GM18519 (cell line): ENCODE measurements at regions not wholly inside any gene's neighbourhood (a gene's known extent, or its start where the extent isn't known, plus 50 kb on each side); places are given as distances from the start of the nearest gene placed in this dataset.
"Not testable (repeated sequence)": the region's sequence is repeated elsewhere in the genome, so short reads cannot be mapped to it uniquely, and the experiment has no call there.

Experiments
- ATAC-seq: cut with Tn5 transposase; IDR thresholded peaks from one replicate; pipeline ENCODE4 v1.9.1; 2021; ENCODE audit warnings: mild to moderate bottlenecking, moderate library complexity; ENCODE audit not compliant: unreplicated experiment, low FRiP score

DNA sequence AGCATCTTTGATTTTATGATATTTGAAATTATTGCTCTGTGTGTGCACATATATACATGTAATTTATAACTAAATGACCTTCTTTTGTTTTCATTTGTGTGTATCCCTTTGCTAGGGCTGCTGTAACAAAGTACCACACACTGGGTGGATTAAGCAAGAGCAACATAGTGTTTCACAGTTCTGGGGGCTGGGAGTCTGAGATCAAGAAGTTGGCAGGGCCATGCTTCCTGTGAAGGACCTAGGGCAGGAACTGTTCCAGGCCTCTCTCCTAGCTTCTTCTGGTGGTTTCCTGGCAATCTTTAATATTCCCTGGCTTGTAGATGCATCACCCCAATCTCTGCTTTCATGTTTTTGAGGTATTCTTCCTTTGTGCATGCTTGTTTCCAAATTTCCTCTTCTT lies 1043.9 kb downstream of the TSN start:
- no peak for ATAC-seq

DNA sequence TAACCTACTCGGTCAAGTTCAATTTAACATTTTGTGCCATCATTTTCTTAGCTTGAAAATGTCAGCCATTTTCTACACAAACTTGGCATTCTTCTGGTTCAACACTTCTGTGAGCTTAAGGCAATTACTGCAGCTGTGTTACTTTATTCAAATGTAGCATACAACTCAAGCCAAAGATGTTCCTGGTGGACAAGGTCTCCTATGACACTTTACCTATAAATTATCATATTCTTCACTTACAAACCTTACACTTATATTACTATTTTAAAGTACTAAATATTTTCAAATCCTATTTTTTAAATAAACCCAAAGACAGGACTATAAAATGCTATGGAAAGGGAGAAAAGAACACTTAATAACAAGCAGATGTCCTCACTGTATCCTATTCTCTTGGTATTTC lies 1045.3 kb downstream of the TSN start:
- no peak for ATAC-seq

DNA sequence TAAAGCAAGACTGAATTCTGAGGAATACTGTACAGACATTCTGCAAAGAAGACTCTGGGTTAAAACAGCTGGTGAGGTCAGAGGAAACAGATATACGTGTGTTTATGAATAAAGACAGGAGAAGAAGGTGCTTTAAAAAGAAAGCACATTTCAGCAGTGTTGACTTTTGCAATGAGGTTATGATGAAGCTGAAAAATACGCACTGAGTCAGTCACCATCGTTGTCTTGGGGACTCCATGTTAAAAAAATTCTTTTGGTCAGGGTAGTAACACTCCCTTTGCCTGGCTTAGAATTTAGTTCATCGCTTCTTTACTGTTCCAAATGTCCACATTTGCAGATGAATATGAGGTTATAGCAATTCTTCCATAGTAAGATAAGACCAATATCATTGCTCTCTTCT lies 1049.0 kb downstream of the TSN start:
- ATAC-seq: no peak

DNA sequence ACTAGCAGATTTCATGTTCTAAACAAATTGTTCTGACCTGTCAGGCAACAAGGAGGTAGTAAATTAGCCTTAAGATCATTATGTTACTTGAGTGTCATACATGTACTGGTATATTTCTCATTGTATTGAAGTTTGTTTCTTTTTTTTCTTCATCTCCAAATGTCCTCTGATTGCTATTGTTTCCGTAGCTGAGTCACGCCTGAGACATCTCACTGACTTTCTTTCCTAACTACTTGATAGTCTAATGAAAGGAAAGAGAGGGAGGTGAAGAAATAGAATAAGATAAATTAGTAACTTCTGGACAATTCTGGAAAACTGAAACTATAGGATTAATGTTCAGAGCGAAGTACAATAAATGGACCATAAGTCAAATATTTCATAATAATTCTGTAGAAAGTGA lies 1049.9 kb downstream of the TSN start:
- ATAC-seq: no peak

DNA sequence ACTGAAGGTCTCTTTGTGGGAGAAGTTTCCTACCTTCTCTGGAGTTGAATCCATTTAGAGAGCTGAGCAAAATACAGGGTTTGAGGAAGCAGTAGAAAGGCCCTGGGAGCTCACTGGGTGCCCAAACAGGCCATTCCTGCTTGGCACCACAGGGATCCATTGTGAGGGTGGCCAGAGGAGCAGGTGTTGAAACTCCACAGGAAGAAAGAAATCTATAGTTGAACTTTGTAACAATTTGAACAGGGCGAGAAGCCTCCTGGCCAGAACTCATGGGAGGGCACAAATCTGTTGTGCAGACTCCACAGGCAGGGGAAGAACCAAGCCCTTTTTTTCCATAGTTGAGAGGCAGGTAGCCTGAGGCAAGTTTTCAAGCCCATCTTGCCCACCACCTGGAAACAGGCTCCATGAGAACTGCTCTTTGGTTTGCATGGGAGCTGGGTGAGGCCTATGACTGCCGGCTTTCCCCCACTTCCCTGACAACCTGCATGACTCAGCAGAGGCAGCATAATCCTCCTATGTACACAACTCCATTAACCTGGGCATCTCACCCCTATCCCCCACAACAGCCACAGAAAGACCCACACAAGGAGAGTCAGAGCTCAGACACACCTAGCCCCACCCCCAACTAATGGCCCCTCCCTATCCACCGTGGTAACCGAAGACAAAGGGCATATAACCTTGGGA lies 1053.0 kb downstream of the TSN start:
- no peak for ATAC-seq

DNA sequence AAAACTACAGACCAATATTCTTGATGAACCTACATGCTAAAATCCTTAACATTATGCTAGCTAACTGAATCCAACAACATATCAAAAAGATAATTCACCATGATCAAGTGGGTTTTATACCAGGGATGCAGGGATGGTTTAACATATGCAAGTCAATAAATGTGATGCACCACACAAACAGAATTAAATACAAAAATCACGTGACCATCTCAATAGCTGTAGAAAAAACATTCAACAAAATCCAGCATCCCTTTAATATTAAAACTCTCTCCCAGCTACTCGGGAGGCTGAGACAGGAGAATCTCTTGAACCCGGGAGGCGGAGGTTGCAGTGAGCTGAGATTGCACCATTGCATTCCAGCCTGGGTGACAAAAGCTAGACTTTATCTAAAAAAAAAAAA lies 1056.8 kb downstream of the TSN start:
- ATAC-seq: not testable (repeated sequence)

DNA sequence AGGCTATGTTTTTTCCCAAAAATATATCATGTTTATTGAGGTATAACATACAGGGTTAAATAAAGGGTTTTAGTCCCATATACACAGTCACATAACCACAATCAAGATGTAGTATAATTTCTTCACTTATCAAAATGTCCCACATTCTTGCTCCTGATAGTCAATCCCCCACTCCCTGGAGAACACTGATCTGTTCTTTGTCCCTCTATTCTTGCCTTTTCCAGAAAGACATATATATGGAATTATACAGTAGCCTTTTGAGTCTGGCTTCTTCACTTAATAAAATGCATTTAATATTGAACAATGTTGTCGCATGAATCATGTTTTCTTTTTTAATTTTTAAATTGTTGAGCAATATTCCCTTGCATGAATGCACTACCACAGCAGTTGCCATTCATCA lies 1059.7 kb downstream of the TSN start:
- no peak for ATAC-seq

DNA sequence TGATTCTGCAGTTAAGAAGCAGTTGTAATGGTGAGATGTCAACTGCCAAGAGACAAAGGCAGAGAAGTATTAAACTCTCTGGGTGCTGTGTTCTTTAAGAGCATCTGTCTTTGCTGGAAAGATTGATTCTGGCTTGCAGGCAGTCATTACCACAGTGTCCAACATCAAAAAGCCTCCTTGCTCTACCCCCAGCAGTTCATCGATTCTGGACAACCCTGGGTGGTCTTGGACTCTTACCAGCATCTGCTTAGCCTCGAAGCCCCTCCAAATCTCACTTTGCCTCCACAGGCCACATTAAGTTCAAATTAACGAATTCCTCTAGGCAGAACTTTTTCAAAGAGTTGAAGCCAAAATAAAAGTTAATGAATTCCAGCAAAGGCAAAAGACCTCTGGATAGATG lies 1061.4 kb downstream of the TSN start:
- no peak for ATAC-seq

DNA sequence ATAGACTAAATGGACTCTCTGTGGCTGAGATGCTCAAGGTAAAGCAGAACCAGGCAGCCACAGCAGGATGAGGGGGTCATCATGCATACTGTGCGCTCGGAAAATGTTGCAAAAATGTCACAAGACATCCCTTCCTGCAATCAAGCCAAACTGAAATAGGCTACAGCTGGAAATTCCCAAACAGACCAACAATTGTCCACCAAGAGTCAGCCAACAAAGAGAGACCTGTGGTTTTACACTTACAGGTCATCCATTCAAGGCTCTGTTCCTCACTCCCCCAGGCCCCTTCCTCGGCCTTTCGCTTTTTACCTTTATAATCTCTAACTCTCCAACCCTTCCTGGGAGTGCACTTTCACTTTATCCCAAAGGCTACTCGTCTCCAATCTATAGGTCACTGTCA lies 1066.9 kb downstream of the TSN start:
- ATAC-seq: no peak

DNA sequence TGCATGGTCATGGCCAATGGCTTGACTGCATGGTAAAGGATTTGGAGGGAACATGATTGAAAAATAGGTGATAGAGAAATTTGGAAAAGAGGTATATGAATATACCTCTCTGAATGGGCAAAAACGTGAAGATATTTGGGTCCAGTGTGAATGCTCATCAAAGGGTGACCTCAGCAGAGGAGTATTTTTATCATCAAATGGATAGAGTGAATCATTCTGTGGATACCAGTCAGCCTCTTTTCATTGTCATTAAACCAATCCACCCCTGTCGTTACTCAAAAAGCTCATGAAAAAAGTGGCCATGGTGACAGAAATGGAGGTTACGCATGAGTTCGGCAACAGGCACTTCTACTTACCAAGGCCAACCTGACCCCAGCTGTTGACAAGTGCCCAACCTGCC lies 1074.7 kb downstream of the TSN start:
- ATAC-seq: no peak

DNA sequence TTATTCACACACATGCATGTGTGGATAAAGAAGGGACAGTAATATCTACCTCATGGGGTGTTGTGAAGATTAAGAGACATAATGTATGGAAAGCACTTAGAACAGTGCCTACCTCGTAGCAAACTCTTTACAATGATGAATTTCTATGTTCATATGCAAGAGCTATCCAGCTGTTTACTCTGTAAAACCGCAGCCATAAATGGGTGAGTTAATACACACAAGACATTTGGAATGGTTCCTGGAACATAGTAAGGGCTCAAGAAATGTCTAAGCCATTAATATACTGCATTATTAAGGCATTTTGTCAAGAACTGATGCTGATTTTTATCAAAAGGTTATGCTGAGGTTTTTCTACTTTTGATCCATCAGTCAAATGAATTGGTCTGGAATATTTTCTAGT lies 1076.2 kb downstream of the TSN start:
- ATAC-seq: no peak

DNA sequence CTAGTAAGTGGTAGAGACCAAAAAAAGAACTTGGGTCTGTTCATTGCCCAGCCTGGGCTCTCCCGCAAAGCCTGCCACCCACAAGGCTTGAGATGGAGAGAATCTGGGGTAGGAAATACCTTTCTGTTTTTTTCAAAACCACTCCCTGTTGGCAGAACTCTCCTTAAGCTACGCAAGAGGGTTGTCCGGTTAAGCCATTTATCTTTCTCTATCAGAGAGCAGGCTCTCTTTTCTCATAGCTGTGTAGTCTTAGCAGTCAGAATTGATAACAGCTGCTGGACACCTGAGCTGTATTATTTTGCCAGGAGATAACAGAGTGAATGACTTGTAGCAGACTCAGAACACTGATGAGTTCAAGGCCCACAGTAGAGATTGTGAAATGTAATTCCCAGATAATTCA lies 1088.1 kb downstream of the TSN start:
- ATAC-seq: no peak

DNA sequence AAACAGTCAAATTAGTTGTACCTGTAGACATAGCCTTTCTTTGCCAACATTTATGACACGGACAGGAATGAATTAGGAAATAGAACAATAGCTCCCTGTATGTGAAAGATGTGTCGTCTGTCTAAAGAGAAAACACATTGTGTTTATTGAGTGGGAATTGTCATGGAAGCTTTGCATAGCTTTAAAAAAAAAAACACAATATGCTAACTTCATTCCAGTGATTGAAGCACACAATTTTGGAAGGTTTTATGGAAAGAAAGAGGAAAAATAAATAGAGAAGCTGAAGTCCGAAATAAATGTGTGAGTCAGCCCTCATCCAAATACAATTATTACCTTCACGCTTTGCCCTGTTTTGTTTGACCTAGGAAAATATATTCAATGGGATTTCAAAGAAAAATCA lies 1095.7 kb downstream of the TSN start:
- no peak for ATAC-seq

DNA sequence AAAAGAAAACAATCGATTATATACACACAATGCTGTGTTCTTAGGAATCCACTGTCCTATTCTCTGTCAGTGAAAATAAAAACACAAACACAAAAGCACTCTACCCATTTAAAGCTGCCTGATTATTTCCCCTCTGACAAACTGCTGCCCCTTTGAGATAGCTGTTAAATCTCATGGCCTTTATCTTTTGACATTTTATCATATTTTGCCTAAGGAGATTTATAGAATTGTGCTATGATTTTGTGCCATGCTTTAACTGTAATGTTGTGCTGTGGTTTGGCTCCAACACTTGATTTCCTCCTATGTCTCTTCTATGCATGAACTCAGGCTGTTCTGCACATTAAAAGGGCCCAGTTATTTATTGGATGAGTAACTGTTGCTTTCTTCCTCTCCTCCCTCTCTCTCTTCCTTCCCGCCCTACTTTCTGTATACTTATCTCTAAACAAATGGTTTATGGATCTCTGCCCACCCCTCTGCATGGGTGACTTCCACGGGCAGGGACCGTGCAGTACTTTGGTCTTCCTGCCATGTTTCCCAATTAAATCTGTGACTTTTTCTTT lies 1096.6 kb downstream of the TSN start:
- no peak for ATAC-seq

DNA sequence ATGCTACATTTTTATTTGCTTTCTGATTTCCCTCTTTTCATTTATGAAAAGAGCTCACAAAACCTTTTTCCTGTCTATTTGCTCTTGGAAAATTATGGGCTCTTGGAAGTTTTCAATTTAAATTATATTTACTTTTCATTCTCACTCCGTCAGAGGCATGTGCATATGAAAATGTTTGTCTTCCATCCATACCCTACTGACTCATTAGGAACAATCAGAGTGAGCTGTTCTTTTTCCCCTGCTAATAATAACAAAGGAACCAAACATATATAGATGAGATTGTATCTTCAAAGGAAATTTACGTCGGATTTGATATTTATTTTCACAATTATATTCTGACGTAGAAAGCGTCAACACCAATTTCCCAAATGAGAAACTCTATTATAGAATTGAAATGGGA lies 1101.2 kb downstream of the TSN start:
- no peak for ATAC-seq

DNA sequence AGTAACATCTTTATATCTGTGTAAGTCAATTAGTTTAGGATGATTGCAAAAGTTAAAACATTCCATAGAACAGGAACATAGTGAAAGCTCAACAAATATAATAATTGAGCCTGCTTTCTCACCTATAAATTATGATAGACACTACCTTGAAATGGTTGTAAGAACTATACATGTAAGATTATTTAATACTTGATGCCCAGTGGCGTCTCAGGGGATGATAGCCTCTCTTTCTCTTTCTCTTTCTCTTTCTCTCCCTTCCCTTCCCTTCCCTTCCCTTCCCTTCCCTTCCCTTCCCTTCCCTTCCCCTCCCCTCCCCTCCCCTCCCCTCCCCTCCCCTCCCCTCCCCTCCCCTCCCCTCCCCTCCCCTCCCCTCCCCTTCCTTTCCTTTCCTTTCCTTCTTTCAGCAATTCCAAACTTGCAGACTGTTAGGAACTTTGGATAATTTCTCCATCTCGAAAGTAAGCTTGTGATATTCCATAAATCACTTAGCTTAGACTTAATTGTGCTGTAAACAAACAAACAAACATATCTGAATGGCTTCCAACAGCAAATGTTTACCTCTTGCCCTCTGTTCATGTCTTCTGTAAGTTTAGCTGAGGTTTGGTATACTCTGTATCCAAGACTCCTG lies 1102.7 kb downstream of the TSN start:
- no peak for ATAC-seq

DNA sequence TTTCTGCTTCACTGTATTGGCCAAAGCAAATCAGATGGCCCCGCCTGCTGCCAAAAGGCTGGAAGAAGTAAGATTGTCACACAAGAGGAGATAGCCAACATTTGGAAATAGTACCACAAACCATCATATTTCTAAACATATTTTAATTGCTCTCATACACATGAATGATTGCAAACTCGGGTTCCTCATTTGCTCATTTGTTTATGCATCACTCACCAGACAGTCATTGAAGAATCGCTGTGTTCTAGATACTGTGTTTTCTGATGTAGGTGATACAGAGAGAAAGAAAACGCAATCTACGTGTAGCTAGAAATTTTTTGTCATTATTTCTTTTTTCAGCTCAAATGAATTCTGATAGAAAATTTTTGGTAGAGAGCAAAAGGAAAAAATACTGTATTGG lies 1103.4 kb downstream of the TSN start:
- ATAC-seq: no peak

DNA sequence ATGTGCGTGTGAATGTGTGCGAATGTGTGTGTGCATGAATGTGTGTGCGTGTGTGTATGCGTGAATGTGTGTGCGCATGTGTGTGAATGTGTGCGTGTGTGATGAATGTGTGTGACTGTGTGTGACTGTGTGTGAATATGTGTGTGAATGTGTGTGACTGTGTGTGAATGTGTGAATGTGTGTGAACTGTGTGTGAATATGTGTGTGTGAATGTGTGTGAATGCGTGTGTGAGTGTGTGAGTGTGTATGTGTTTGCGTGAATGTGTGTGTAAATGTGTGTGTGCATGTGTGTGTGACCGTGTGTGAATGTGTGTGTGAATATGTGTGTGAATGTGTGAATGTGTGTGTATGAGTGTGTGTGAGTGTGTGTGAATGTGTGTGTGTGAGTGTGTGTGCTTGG lies 1103.8 kb downstream of the TSN start:
- no peak for ATAC-seq

DNA sequence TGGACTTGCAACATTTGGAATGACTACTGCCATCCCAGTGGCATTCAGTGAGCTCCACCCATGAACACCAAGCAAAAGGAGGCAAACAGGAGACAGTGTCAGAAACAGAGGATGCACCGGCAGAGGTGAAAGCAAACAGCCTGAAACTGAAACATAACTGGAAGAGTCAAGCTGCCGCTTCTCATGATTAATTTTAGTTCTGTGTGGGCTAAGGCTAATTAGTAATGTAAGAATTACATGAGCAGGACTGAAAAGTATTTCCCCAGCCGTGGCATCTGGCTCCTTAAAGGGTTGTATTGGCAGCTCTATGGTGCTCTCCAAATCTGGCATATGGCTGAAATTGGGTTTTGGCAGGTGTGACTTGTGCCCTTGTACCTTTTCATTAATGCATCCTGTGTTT lies 1108.1 kb downstream of the TSN start:
- ATAC-seq: no peak

DNA sequence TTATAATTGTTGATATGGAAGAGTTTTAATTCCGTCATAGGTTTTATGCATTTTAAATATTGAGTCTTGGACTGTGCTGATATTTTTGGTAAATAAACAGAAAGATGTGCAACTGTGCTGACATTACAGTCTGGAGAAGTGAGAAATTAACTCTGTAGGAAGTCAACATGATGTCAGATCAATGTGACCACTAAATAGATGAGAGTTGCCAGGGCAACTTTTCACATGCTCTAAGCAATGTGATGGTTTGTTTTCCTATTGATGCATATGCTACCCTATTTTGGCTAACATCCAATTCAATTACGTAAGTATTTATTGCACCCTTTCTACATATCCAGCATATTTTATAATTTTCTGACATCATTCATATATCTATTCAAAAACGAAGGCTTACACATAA lies 1109.3 kb downstream of the TSN start:
- no peak for ATAC-seq

DNA sequence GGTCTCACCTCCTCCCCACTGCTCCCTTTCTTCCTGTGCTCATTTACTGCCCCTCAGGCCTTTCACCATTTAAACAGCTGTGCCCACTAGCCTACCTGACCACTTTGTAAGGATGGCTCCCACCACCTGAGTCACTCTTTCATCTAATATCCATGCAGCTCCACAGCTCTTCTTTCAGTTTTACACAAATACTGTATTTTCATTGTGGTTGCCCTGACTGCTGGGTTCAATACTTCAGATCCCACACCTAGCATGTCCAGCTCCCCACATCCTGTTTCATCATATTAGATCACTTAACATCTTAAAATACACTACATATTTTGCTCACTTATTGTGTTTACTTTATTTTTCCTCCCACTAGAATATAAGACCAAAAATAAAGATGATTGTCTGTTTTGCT lies 1110.6 kb downstream of the TSN start:
- no peak for ATAC-seq

DNA sequence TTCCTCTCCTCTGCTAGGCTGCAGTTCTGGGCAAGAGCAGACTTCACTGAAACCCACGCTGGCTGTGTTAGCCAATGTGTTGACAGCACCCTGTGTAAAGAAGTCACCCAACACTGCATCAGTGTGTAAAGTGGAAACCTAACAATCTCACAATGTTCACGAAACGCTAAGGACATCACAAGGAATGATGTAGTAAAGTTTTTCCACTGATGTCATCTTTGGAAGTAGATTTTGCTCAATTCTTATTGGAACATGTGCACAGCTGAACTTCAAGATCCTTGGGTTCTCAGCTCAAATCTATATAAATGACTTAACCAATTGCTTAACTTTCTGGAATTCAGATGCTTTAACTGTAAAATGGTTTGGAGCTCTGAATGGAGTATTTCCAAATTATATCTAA lies 1112.5 kb downstream of the TSN start:
- ATAC-seq: no peak
